ENCODE measurements at regions not wholly inside any gene's neighbourhood (a gene's known extent, or its start where the extent isn't known, plus 50 kb on each side); places are given as distances from the start of the nearest gene placed in this dataset.

DNA sequence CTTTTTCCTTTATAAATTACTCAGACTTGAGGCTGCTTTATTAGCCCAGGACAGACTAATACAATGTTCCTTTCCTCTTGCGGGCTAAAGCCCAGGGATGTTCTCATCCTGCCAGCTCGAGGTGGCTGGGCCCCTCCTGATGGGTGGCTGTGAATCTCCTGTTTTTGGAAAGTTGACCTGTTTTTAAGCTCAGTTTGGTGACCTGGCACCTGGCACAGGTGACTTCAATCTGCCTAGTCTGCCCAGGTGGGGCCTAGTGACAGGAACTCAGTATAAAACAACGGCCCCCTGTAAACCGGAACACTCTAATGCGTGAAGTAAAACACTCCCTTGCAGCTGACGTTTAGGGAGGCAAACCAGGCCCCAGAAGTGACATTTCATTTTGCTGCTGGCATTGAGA lies 92.7 kb upstream of the SNTG2 start:
- no peak for DNase-seq

DNA sequence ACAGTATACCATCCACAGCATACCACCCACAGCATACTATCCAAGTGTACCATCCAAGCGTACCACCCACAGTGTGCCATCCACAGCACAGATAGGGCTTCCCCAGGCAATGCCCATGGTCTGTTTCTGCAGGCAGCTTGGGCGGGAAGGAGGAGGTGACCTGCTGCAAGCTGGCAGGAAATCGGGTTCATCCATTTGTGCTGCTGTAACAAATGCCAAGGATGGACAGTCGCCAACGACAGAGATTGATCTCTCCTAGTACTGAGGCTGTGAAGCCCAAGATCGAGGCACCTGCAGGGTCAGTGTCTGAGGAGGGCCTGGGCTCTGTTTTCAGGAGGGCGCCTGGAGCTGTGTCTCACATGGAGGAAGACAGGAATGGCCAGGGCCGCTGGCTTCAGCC lies 93.6 kb upstream of the SNTG2 start:
- no peak for DNase-seq

DNA sequence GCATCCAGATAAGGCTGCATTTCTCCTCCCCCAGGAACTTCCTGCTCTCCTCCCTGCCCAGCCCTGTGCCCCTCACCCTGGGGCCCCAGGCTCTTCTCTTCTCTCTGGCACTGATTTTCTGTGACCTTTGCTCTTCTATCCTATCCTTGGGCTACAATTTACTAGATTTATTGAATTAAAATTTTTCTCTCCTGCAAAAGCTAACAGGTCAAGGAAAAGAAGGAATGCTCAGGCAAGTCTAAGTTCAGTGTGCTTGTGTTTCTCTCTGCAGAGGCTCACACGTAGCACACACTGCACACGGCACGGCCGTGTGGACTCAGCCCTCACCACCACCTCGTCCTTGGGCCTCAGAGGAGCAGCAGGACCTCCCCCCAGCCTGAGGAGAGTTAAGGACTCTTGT lies 94.2 kb upstream of the SNTG2 start:
- no peak for DNase-seq

DNA sequence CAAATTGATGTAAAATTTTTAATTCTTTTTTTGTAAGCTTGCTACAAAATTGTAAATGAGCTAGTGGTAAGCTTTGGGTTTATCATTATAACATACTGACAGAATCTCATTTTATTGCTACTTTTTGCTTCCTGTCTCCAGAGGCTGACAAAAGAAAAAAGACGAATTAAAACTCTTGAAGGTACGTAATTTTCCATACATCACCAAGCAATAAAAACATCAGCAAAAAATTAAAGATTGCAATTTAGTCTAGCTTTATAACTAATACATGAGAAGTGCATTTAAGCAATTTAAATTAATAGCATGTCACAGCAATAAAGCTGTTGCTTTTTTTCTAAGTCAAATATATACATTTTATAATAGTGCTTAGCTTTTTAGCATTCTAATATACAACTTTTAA lies 94.6 kb upstream of the SNTG2 start:
- DNase-seq = no peak

GRCh38 chr2:855177-855576 lies 95.5 kb upstream of the SNTG2 start:
- no peak for DNase-seq

DNA sequence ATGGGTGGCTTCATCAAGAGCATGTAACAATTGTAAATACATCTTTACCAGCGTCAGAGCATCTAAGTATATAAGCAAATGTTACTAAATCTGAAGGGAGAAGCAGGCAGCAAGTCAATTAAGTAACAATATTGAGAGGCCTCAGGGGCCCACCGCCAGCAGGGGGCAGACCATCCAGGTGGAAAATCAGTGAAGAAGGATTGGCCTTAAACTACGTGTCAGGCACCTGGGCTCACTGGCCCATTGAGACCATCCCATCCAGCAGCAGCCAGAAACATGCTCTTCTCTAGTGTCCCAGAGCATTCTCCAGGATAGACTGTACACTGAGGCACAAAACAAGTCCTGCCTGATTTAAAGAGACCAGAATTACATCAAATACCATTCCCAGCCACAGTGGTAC lies 96.2 kb upstream of the SNTG2 start:
- no peak for DNase-seq

GRCh38 chr2:853203-853870 lies 97.3 kb upstream of the SNTG2 start:
- DNase-seq = no peak

GRCh38 chr2:852168-852567 lies 98.5 kb upstream of the SNTG2 start:
- DNase-seq = no peak

DNA sequence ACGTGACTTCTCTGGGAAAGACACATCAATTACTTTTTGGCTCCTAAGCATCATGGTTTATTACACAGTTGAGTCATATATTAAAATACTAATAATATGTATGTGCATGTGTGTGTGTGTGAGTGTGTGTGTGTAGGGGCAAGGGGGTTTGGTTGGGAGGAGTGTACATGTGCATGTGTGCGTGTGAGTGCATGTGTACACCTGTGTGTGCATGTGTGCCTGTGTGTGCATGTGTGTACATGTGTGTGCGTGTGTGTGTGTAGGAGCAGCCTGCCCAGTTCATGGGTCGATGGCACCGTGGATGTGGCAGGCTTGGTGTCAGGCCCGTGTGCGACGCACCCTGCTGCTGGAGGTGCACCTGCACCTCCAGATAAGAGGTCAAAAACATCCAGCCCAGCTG lies 99.0 kb upstream of the SNTG2 start:
- no peak for DNase-seq

- DNase-seq = no peak
Measured at GRCh38 chr2:851078-851477, 99.6 kb upstream of the SNTG2 start.

DNA sequence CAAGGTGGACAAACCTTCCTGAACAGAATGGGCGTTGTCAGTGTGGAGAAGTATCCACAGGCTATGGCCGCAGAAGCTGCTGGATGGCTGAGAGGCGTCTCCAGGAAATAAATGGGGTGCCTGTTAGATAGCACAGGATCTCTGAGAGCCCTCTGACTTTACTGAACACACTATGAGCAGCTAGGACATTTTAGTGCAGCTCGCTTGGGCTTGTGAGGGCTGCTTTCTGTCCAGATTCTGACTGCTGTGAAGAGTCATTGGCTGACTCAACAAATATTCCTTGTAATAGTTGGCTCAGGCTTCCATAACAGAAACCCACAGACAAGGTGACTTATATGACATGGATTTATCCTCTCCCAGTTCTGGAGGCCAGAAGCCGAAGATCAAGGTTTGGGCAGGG lies 100.2 kb upstream of the SNTG2 start:
- DNase-seq = no peak

DNA sequence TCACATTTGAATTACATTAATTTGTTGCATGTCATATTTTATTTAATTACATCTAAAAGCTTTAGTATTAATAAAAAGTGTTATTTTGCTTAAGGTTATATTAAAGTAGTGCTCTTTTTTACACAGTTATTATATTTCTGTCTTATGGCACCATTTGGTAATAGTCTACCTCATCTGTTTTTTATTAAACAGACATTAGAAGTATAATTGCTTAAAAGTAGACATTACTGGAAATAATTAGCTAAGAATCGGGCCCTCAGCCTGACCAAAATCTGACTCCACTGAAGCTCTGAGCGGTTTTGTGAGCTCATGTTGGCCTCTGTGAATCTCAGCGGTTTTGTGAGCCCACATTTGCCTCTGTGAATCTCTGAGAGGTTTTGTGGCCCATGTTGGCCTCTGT lies 102.5 kb upstream of the SNTG2 start:
- no peak for DNase-seq

DNA sequence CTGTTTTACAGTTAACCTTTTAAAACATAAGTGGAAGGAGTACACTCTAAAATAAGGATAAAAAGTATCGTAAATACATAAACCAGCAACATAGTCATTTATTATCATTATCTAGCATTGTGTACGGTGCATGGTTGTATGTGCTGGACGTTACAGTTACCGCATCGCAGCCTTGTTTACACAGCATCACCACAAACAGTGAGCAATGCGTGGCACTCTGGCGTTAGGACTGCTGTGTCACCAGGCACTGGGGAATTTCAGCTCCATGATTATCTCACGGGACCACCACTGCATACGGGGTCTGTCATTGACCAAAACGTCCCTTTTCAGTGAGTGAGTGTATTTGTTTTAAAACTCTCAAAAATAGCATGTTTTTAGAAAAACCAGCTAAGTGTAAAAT lies 103.0 kb upstream of the SNTG2 start:
- DNase-seq = no peak

DNA sequence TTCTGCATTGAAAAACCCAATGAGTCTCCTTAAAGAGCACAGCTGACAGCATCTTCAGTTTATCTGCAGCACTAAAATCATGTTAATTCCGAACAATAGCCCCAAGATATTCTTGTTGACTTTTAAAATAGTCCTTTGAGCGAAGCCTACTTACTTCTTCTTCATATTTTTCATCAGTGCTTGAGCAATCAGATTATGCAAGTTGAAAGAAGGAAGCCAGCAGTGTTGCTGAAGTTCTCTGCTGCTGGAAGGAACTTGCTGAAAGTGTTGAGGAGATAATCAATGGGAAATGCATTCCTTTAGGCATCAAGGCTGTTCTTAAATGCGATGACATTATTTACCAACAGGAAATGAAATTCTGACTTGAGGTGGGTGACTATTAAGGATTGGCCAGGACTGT lies 105.9 kb upstream of the SNTG2 start:
- DNase-seq = no peak

GRCh38 chr2:842151-842803 lies 108.4 kb upstream of the SNTG2 start:
- no peak for DNase-seq

DNA sequence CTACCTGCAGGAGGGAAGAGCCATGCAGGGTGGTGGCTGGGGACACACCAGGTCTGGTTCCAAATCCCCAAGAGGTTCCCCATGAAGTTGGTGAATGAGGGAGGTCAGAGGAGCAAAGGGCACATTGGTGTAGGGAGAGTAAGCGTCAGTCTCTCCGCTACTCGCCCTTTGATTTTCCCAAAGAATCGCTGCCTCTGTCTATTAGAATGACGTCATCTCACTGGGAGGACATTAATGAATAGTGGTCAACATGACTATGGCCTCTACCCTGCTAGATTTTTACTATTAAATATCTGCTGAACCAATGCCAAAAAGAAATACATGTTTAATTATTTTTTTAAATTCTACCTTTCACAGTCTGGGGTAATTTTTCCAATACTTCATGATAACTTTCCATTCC lies 109.6 kb upstream of the SNTG2 start:
- no peak for DNase-seq

DNA sequence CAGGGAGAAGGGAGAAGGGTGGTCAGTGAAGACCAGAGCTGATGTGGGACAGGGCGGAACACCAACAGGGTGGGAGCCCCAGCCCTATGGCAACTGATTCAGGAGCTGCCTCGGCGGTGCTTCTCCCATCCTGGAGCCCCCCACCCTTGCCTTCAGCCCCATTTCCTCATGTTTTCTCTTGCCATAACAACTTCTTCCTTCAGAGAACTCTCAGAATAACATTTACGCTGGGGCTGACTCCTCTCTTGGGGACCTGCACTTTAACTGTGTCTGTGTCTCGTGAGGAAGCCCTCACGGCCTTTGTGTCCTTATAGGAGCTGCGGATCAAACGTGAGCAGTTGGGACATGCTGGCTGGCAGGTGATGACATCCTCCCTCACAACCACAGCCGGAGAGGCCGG lies 116.4 kb upstream of the SNTG2 start:
- DNase-seq = no peak

GRCh38 chr2:833180-833579 lies 117.5 kb upstream of the SNTG2 start:
- DNase-seq = no peak

- DNase-seq = no peak
Measured at GRCh38 chr2:832635-833034, 118.0 kb upstream of the SNTG2 start.

DNA sequence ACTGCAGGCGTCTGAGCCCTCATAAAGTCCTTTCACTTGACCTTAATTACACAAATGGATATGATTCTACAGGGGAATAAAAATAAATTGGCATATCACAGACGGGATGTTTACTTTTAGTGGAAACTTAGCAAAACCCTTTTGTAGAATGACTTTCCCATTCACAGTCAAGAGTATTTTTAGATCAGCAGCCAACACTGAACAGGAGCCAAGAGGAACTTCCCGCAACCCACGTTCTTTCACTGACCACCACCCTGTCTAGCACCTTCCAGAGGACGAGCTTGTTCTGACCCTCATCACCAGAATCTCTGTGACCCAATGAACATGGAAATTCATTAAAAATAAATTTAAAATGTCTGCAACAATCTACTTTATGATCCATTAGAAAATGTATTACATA lies 119.0 kb upstream of the SNTG2 start:
- DNase-seq = no peak

DNA sequence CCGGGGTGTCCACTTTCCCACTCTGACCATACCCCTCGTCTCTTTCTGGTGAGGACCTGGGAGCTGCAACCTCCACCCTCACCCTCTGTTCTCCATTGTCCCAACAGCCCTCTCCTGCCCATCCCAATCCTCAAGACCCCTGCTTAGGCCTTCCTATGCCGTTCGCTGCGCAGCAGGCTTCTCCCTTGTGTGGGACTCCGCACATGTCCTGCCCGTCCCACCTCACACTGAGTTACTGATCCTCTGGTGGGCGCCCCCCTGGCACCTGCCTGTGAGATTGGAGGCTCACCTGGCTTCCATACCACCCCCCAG lies 119.5 kb upstream of the SNTG2 start:
- no peak for DNase-seq

DNA sequence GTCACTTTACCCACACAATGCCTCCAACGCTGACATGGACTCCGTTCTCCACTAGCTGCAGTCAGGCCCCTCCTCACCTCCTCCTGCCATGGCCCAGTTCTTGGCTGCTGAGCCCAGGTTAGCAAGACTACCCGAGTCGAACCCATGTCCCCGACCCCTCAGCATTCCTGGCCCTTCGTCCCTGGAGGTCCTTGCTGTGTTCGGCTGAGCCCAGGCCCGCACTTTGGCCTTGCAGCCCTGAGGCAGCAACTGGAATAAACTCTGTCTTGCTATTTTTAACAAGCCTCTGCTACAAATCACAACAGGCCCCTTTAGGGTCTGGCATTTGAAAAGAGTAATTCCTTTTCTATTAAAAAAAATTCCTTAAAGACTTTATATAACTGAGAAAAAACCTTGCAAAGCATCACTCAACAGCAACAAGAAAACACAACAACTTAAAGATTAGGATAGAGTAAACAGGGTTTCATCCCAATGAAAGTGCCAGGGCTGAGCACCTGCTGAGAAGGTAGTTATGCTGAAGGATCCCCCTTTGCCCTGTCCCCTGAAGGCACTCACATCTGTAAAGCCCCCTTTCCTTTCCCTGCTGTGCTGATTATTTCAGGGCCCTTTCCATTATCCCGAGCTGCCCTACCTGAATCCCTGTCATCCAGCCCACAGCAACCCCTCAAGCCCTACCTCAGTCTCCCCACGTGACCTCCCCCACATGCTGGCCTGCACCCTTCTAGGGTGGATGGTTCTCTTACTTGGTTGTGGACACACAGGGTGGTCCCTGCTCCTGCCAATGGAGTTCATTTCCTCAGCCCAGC lies 120.0 kb upstream of the SNTG2 start:
- no peak for DNase-seq

DNA sequence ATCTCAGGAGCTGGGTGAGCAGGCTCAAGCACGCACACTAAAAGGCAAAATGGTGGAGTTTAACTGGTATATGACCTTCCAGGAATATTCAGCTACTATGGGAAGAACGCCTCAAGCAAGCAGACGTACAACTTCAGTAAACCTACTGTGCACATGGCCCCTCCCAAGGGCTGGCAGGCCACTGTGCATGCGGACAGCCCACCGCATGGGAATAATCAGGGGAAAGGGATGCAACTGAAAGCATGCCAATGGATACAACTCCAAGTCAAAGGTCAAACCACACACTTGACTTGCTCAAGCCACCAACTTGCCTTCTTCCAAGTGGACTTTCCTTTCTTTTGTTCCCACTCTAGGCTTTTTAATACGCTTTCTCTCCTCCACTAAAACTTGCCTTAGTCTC lies 121.6 kb upstream of the SNTG2 start:
- no peak for DNase-seq

- DNase-seq = no peak
Measured at GRCh38 chr2:824954-825353, 125.7 kb upstream of the SNTG2 start.

GRCh38 chr2:824524-824923 lies 126.1 kb upstream of the SNTG2 start:
- DNase-seq = no peak
